ENCODE measurements at regions not wholly inside any gene's neighbourhood (a gene's known extent, or its start where the extent isn't known, plus 50 kb on each side); places are given as distances from the start of the nearest gene placed in this dataset.

GRCh38 chr4:100060765-100061416 is 110.8 kb upstream of the H2AZ1 start:
- Histone ChIP-seq H3K9me2 (ENCODE audit: insufficient read depth, low read length) (no peaks in the 10 kb centered on the region), H3K4me1 (ENCODE audit: insufficient read depth, low read length, poor library complexity, severe bottlenecking) (no peaks in the 10 kb centered on the region), H3K4me2 (ENCODE audit: low read length) (no peak overlapping the region), H4K20me1 (ENCODE audit: insufficient read depth, low read length) (no peaks in the 10 kb centered on the region), H3K9me3 (ENCODE audit: low read length) (no peaks in the 10 kb centered on the region), H3K27ac (ENCODE audit: low read depth, low read length, poor library complexity, severe bottlenecking) (no peak overlapping the region), H2AFZ (ENCODE audit: low read length) (no peak overlapping the region), H3K36me3 (ENCODE audit: insufficient read depth, low read length) (no peaks in the 10 kb centered on the region), H3K79me2 (ENCODE audit: insufficient read depth, low read depth, low read length) (no peaks in the 10 kb centered on the region), H3K4me3 (ENCODE audit: low read depth, low read length, poor library complexity, severe bottlenecking) (no peak overlapping the region)
- no TSS peak for BruUV-seq (replicated peaks)
- intact Hi-C loops (cut with micrococcal nuclease; ENCODE audit: unreplicated experiment), result loop anchor here (5.0 kb wide), 1 partner anchor 499 kb away; the partner anchor contains the start of gene TRMT10A
- CTCF ChIA-PET (ENCODE audit: unreplicated experiment), result no interaction called here
- POLR2A ChIA-PET, result interaction anchor here (0.6 to 0.7 kb wide), 2 partner anchors 124 to 428 kb away, joined by 3 to 5 read pairs; no protein-coding TSS in a partner anchor
- TF ChIP-seq CTCF (conservative IDR thresholded peaks at IDR 0.05; ENCODE audit: low read length) (no peak), EZH2phosphoT487 (IDR thresholded peaks at IDR 0.05; ENCODE audit: borderline replicate concordance, low read depth, low read length) (no peak)
- DNase-seq (ENCODE audit: low spot score), result no peak

GRCh38 chr4:100059467-100059866 is 109.4 kb upstream of the H2AZ1 start:
- ChIA-PET POLR2A (no interaction called here), CTCF (ENCODE audit: unreplicated experiment) (no interaction called here)
- Histone ChIP-seq H3K79me2 (ENCODE audit: insufficient read depth, low read depth, low read length) (no peaks in the 10 kb centered on the region), H3K9me3 (ENCODE audit: low read length) (no peaks in the 10 kb centered on the region), H3K9me2 (ENCODE audit: insufficient read depth, low read length) (no peaks in the 10 kb centered on the region), H3K27ac (ENCODE audit: low read depth, low read length, poor library complexity, severe bottlenecking) (no peak overlapping the region), H3K4me3 (ENCODE audit: low read depth, low read length, poor library complexity, severe bottlenecking) (no peak overlapping the region), H3K36me3 (ENCODE audit: insufficient read depth, low read length) (no peaks in the 10 kb centered on the region), H2AFZ (ENCODE audit: low read length) (no peak overlapping the region), H3K4me2 (ENCODE audit: low read length) (no peak overlapping the region), H4K20me1 (ENCODE audit: insufficient read depth, low read length) (no peaks in the 10 kb centered on the region), H3K4me1 (ENCODE audit: insufficient read depth, low read length, poor library complexity, severe bottlenecking) (no peaks in the 10 kb centered on the region)
- intact Hi-C loops (cut with micrococcal nuclease; ENCODE audit: unreplicated experiment), result no loop called here
- DNase-seq (ENCODE audit: low spot score), result no peak
- TF ChIP-seq EZH2phosphoT487 (IDR thresholded peaks at IDR 0.05; ENCODE audit: borderline replicate concordance, low read depth, low read length), result no peak
- no peak for TF ChIP-seq CTCF (conservative IDR thresholded peaks at IDR 0.05; ENCODE audit: low read length)
- no TSS peak for BruUV-seq (replicated peaks)

- H3K4me2 ChIP-seq (ENCODE audit: low read length), result no peak overlapping the region
- intact Hi-C loops (cut with micrococcal nuclease; ENCODE audit: unreplicated experiment), result no loop called here
- H2AFZ ChIP-seq (ENCODE audit: low read length), result no peak overlapping the region
- no peaks in the 10 kb centered on the region for H3K4me1 ChIP-seq (ENCODE audit: insufficient read depth, low read length, poor library complexity, severe bottlenecking)
- H3K4me3 ChIP-seq (ENCODE audit: low read depth, low read length, poor library complexity, severe bottlenecking), result no peak overlapping the region
- no peaks in the 10 kb centered on the region for H3K9me3 ChIP-seq (ENCODE audit: low read length)
- H3K9me2 ChIP-seq (ENCODE audit: insufficient read depth, low read length), result no peaks in the 10 kb centered on the region
- DNase-seq (ENCODE audit: low spot score), result no peak
- TF ChIP-seq EZH2phosphoT487 (IDR thresholded peaks at IDR 0.05; ENCODE audit: borderline replicate concordance, low read depth, low read length) (no peak), CTCF (conservative IDR thresholded peaks at IDR 0.05; ENCODE audit: low read length) (no peak)
- no peak overlapping the region for H3K27ac ChIP-seq (ENCODE audit: low read depth, low read length, poor library complexity, severe bottlenecking)
- BruUV-seq (replicated peaks), result no TSS peak
- no peaks in the 10 kb centered on the region for H3K79me2 ChIP-seq (ENCODE audit: insufficient read depth, low read depth, low read length)
- no peaks in the 10 kb centered on the region for H4K20me1 ChIP-seq (ENCODE audit: insufficient read depth, low read length)
- CTCF ChIA-PET (ENCODE audit: unreplicated experiment), result no interaction called here
- H3K36me3 ChIP-seq (ENCODE audit: insufficient read depth, low read length), result no peaks in the 10 kb centered on the region
- POLR2A ChIA-PET, result interaction anchor here (0.6 to 1.0 kb wide), 2 partner anchors 59 to 134 kb away, joined by 3 read pairs; no protein-coding TSS in a partner anchor
Observed at GRCh38 chr4:100056701-100057100, 106.6 kb upstream of the H2AZ1 start.
